ENCODE measurements at regions not wholly inside any gene's neighbourhood (a gene's known extent, or its start where the extent isn't known, plus 50 kb on each side); places are given as distances from the start of the nearest gene placed in this dataset.

DNA sequence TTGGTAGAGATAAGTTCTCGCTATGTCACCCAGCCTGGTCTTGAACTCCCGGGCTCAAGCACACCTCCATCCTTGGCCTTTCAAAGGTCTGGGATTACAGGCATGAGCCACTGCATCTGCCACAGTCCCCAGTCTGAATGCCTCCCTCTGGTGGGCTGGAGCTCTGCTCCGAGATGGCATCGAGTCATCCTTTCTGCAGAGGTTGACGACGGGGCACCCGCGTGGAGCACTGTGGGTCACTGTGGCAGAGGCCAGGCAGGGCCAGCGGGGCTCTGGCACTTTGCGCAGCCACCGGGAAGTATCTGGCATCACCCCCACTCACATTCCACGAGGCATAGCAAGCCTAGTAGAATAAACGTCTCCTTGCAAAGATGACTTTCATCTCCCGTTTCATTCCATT lies 163.3 kb upstream of the DIO3 start:
- H3K9me3 ChIP-seq (ENCODE audit: low read length) = no peaks in the 10 kb centered on the region
- no peaks in the 10 kb centered on the region for H3K79me2 ChIP-seq (replicated peaks; ENCODE audit: insufficient read depth, low read length)
- no peak overlapping the region for H3K27ac ChIP-seq (ENCODE audit: low read length)
- H3K9me2 ChIP-seq (ENCODE audit: insufficient read depth, low read length) = no peaks in the 10 kb centered on the region
- H2AFZ ChIP-seq (ENCODE audit: low read depth, low read length) = no peak overlapping the region
- H4K20me1 ChIP-seq (ENCODE audit: insufficient read depth) = no peaks in the 10 kb centered on the region
- H3K4me3 ChIP-seq (ENCODE audit: low read length) = no peak overlapping the region
- no peak for TF ChIP-seq POLR2AphosphoS5 (IDR thresholded peaks at IDR 0.05)
- no peak for TF ChIP-seq MXI1 (conservative IDR thresholded peaks at IDR 0.05; ENCODE audit: poor library complexity, severe bottlenecking)
- TF ChIP-seq TAF1 (IDR thresholded peaks at IDR 0.05; ENCODE audit: low read depth) = no peak
- TF ChIP-seq, protein P1, sequence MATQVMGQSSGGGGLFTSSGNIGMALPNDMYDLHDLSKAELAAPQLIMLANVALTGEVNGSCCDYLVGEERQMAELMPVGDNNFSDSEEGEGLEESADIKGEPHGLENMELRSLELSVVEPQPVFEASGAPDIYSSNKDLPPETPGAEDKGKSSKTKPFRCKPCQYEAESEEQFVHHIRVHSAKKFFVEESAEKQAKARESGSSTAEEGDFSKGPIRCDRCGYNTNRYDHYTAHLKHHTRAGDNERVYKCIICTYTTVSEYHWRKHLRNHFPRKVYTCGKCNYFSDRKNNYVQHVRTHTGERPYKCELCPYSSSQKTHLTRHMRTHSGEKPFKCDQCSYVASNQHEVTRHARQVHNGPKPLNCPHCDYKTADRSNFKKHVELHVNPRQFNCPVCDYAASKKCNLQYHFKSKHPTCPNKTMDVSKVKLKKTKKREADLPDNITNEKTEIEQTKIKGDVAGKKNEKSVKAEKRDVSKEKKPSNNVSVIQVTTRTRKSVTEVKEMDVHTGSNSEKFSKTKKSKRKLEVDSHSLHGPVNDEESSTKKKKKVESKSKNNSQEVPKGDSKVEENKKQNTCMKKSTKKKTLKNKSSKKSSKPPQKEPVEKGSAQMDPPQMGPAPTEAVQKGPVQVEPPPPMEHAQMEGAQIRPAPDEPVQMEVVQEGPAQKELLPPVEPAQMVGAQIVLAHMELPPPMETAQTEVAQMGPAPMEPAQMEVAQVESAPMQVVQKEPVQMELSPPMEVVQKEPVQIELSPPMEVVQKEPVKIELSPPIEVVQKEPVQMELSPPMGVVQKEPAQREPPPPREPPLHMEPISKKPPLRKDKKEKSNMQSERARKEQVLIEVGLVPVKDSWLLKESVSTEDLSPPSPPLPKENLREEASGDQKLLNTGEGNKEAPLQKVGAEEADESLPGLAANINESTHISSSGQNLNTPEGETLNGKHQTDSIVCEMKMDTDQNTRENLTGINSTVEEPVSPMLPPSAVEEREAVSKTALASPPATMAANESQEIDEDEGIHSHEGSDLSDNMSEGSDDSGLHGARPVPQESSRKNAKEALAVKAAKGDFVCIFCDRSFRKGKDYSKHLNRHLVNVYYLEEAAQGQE (IDR thresholded peaks at IDR 0.05; ENCODE audit: borderline replicate concordance) = no peak
- no peak for TF ChIP-seq RAD21 (conservative IDR thresholded peaks at IDR 0.05)
- no peak for TF ChIP-seq EZH2 (IDR thresholded peaks at IDR 0.05; ENCODE audit: borderline replicate concordance, insufficient read depth, low read length, poor library complexity, severe bottlenecking)
- no peak for TF ChIP-seq EP300 (conservative IDR thresholded peaks at IDR 0.05; ENCODE audit: poor library complexity, severe bottlenecking)
- TF ChIP-seq SMC3 (conservative IDR thresholded peaks at IDR 0.05; ENCODE audit: poor library complexity) = no peak
- TF ChIP-seq, protein P2, sequence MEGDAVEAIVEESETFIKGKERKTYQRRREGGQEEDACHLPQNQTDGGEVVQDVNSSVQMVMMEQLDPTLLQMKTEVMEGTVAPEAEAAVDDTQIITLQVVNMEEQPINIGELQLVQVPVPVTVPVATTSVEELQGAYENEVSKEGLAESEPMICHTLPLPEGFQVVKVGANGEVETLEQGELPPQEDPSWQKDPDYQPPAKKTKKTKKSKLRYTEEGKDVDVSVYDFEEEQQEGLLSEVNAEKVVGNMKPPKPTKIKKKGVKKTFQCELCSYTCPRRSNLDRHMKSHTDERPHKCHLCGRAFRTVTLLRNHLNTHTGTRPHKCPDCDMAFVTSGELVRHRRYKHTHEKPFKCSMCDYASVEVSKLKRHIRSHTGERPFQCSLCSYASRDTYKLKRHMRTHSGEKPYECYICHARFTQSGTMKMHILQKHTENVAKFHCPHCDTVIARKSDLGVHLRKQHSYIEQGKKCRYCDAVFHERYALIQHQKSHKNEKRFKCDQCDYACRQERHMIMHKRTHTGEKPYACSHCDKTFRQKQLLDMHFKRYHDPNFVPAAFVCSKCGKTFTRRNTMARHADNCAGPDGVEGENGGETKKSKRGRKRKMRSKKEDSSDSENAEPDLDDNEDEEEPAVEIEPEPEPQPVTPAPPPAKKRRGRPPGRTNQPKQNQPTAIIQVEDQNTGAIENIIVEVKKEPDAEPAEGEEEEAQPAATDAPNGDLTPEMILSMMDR (IDR thresholded peaks at IDR 0.05; ENCODE audit: poor library complexity, severe bottlenecking) = no peak
- H3F3A ChIP-seq (ENCODE audit: insufficient read depth, low read length, poor library complexity, severe bottlenecking) = no peaks in the 10 kb centered on the region
- no peak overlapping the region for H3K9ac ChIP-seq (ENCODE audit: low read length)
- H3K36me3 ChIP-seq (ENCODE audit: insufficient read depth, low read length) = no peaks in the 10 kb centered on the region
- H3K27me3 ChIP-seq (ENCODE audit: insufficient read depth, low read depth, low read length) = no peaks in the 10 kb centered on the region
- H3K4me2 ChIP-seq (ENCODE audit: low read length) = no peak overlapping the region

DNA sequence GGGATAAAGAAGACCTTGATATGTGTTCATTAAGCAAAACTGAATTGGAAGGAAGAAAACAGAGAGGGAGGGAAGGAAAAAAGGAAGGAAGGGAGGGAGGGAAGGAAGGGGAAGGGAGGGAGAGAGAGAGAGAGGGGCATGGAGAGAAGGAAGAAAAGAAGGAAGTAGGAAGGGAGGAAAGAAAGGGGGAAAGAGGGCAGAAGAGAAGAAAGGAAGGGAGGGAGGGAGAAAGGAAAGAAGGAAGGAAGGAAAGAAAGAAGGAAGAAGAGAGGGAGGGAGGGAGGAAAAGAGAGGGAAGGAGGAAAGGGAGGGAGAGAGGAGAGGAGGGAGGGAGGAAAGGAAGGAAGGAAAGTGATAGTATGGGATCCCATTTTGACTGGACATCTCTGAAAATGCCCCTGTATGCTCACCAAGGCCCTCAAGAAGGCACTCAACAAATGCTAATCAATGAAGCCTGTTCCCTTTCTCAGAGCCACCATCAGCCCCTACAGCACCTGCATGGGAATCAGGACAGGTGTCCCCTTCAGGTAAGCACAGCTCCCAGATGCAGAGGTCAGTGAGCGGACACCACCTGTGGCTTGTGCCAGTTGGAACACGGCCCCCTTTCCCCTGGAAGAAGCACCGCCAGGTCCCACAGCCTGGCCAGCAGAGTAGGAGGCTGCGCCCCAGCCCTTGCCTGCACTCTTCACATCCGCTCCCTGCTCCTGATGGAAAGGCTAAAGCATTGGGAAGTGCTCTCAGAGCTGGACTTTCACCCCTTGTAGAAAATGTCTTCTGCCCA lies 161.4 kb upstream of the DIO3 start:
- Histone ChIP-seq H3K9me2 (ENCODE audit: insufficient read depth, low read length) (no peaks in the 10 kb centered on the region), H3K27me3 (ENCODE audit: insufficient read depth, low read depth, low read length) (no peaks in the 10 kb centered on the region), H3K79me2 (replicated peaks; ENCODE audit: insufficient read depth, low read length) (no peaks in the 10 kb centered on the region), H4K20me1 (ENCODE audit: insufficient read depth) (no peaks in the 10 kb centered on the region), H3K9me3 (ENCODE audit: low read length) (no peaks in the 10 kb centered on the region), H3K4me2 (ENCODE audit: low read length) (no peak overlapping the region), H3K36me3 (ENCODE audit: insufficient read depth, low read length) (no peaks in the 10 kb centered on the region), H3K27ac (ENCODE audit: low read length) (no peak overlapping the region), H2AFZ (ENCODE audit: low read depth, low read length) (no peak overlapping the region), H3K9ac (ENCODE audit: low read length) (no peak overlapping the region), H3F3A (ENCODE audit: insufficient read depth, low read length, poor library complexity, severe bottlenecking) (no peaks in the 10 kb centered on the region), H3K4me3 (ENCODE audit: low read length) (no peak overlapping the region)
- no peak for TF ChIP-seq RAD21 (conservative IDR thresholded peaks at IDR 0.05)
- TF ChIP-seq MXI1 (conservative IDR thresholded peaks at IDR 0.05; ENCODE audit: poor library complexity, severe bottlenecking) = no peak
- TF ChIP-seq SMC3 (conservative IDR thresholded peaks at IDR 0.05; ENCODE audit: poor library complexity) = no peak
- no peak for TF ChIP-seq EP300 (conservative IDR thresholded peaks at IDR 0.05; ENCODE audit: poor library complexity, severe bottlenecking)
- TF ChIP-seq, protein P1 (IDR thresholded peaks at IDR 0.05; ENCODE audit: borderline replicate concordance) = no peak
- TF ChIP-seq TAF1 (IDR thresholded peaks at IDR 0.05; ENCODE audit: low read depth) = no peak
- TF ChIP-seq, protein P2 (IDR thresholded peaks at IDR 0.05; ENCODE audit: poor library complexity, severe bottlenecking) = no peak
- TF ChIP-seq POLR2AphosphoS5 (IDR thresholded peaks at IDR 0.05) = no peak
- TF ChIP-seq EZH2 (IDR thresholded peaks at IDR 0.05; ENCODE audit: borderline replicate concordance, insufficient read depth, low read length, poor library complexity, severe bottlenecking) = no peak

All from neural cell (in vitro differentiated cells).